ENCODE measurements at regions not wholly inside any gene's neighbourhood (a gene's known extent, or its start where the extent isn't known, plus 50 kb on each side); places are given as distances from the start of the nearest gene placed in this dataset.

DNA sequence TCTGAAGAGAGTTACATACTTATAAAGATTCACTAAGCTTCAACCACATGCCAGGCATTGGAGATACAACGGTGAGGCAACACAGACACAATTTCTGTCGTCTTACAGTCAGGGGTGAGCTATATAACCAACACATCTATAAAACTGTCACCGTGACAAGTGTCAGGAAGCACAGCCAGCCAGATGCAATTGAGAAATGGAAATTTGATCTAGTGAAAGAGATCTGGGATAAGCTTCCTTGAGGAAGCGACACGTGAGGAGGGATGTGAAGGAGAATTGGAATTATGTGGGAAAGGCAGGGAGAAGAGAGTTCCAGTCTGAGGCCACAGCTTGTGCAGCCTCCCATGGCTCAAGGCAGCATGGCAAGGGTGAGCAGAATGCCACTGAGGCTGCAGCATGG, 50.9 kb upstream of the ZNF354B start:
- Histone ChIP-seq H3K4me1 (ENCODE audit: control insufficient read depth in 1 of 2, insufficient read depth in 2 of 2, low read length in 2 of 2) (no peaks in the 10 kb centered on the region), H3K4me3 (replicated peaks in 1 of 2; ENCODE audit: low read depth in 1 of 2, low read length in 2 of 2) (no peak overlapping the region), H3K9me2 (ENCODE audit: insufficient read depth) (no peaks in the 10 kb centered on the region), H3K27me3 (ENCODE audit: insufficient read depth, low read length) (no peaks in the 10 kb centered on the region), H2AFZ (ENCODE audit: low read depth, low read length, poor library complexity, severe bottlenecking) (no peak overlapping the region), H3K9me3 (ENCODE audit: control insufficient read depth in 1 of 2, insufficient read depth in 1 of 2, low read depth in 1 of 2, low read length in 2 of 2) (no peaks in the 10 kb centered on the region), H3K79me2 (ENCODE audit: insufficient read depth, low read length) (peaks cover 48% of the 10 kb centered on the region), H3K4me2 (ENCODE audit: low read length) (no peak overlapping the region), H3K36me3 (ENCODE audit: control insufficient read depth in 1 of 2, insufficient read depth in 2 of 2, low read length in 2 of 2) (peaks cover 0 to 9% of the 10 kb centered on the region in 2 experiments; a peak in 2 of 4 replicates), H4K20me1 (ENCODE audit: insufficient read depth) (no peaks in the 10 kb centered on the region), H3K27ac (ENCODE audit: low read depth, low read length) (no peak overlapping the region), H3K9ac (ENCODE audit: low read length) (no peak overlapping the region)
- TF ChIP-seq POLR2AphosphoS5 (IDR thresholded peaks at IDR 0.05; ENCODE audit: low read depth, low read length) (no peak), TCF7L2 (IDR thresholded peaks at IDR 0.05; ENCODE audit: borderline replicate concordance, extremely low read depth, insufficient read depth, insufficient read length) (no peak), ZFX (IDR thresholded peaks at IDR 0.05) (no peak), EZH2 (IDR thresholded peaks at IDR 0.05) (no peak), EZH2phosphoT487 (IDR thresholded peaks at IDR 0.05; ENCODE audit: borderline replicate concordance) (no peak), ELF1 (IDR thresholded peaks at IDR 0.05; ENCODE audit: borderline replicate concordance, low read depth) (no peak), SP1 (IDR thresholded peaks at IDR 0.05; ENCODE audit: low read depth) (no peak), YY1 (IDR thresholded peaks at IDR 0.05; ENCODE audit: extremely low read depth, insufficient replicate concordance, low read depth, low read length) (no peak)
- TF ChIP-seq, protein P1, sequence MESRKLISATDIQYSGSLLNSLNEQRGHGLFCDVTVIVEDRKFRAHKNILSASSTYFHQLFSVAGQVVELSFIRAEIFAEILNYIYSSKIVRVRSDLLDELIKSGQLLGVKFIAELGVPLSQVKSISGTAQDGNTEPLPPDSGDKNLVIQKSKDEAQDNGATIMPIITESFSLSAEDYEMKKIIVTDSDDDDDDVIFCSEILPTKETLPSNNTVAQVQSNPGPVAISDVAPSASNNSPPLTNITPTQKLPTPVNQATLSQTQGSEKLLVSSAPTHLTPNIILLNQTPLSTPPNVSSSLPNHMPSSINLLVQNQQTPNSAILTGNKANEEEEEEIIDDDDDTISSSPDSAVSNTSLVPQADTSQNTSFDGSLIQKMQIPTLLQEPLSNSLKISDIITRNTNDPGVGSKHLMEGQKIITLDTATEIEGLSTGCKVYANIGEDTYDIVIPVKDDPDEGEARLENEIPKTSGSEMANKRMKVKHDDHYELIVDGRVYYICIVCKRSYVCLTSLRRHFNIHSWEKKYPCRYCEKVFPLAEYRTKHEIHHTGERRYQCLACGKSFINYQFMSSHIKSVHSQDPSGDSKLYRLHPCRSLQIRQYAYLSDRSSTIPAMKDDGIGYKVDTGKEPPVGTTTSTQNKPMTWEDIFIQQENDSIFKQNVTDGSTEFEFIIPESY (IDR thresholded peaks at IDR 0.05; ENCODE audit: extremely low read depth, insufficient replicate concordance, low read length): no peak
- TF ChIP-seq, protein P2, sequence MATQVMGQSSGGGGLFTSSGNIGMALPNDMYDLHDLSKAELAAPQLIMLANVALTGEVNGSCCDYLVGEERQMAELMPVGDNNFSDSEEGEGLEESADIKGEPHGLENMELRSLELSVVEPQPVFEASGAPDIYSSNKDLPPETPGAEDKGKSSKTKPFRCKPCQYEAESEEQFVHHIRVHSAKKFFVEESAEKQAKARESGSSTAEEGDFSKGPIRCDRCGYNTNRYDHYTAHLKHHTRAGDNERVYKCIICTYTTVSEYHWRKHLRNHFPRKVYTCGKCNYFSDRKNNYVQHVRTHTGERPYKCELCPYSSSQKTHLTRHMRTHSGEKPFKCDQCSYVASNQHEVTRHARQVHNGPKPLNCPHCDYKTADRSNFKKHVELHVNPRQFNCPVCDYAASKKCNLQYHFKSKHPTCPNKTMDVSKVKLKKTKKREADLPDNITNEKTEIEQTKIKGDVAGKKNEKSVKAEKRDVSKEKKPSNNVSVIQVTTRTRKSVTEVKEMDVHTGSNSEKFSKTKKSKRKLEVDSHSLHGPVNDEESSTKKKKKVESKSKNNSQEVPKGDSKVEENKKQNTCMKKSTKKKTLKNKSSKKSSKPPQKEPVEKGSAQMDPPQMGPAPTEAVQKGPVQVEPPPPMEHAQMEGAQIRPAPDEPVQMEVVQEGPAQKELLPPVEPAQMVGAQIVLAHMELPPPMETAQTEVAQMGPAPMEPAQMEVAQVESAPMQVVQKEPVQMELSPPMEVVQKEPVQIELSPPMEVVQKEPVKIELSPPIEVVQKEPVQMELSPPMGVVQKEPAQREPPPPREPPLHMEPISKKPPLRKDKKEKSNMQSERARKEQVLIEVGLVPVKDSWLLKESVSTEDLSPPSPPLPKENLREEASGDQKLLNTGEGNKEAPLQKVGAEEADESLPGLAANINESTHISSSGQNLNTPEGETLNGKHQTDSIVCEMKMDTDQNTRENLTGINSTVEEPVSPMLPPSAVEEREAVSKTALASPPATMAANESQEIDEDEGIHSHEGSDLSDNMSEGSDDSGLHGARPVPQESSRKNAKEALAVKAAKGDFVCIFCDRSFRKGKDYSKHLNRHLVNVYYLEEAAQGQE (IDR thresholded peaks at IDR 0.05; ENCODE audit: low read depth): no peak
- RAD21 ChIA-PET (ENCODE audit: low non-redundant PET in 1 of 2, low total read pairs in 2 of 2, uncharacterized antibody in 2 of 2, unreplicated experiment in 2 of 2): no interaction called here
- BruUV-seq (replicated peaks): no TSS peak
- ATAC-seq: no peak
- CTCF ChIA-PET: no interaction called here
- intact Hi-C loops (cut with micrococcal nuclease): no loop called here
- POLR2A ChIA-PET: no interaction called here
- DNase-seq (ENCODE audit: low read depth, low spot score): no peak

Data from HCT116 (cell line).